ENCODE measurements at regions not wholly inside any gene's neighbourhood (a gene's known extent, or its start where the extent isn't known, plus 50 kb on each side); places are given as distances from the start of the nearest gene placed in this dataset.

DNA sequence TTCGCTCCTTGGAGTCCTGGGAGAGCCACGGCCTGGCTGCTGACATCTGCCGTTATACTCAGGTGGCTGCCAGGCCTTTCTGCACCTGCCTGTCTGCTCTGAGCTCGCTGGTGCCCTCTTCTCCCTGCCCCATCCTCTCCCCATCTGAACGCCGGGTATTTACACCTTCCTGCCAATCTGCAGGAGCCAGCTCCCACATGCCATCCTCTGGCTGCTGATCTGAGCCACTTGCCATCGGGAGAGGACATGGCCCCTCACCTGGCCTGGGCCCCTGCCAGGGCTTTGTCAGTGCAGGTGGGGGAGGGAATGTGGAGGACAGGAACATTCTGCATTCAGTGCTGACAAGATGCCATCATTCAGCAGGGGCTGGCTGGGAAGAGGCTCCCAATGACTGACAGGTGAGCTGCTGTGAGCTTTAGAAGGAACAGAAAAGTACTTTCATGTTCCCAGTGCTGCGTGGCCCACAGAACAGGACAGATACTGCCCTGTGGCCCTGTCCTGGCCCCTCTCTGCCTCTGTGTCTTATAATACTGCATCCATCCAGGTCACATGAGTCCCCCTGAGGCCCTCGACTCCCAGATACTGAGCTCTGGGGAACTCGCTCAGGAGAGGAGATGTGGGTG is 96.3 kb upstream of the ZNF469 start:
- H4K8ac ChIP-seq (replicated peaks; ENCODE audit: insufficient read length, low read depth, low read length): no peak overlapping the region
- no peak overlapping the region for H3K18ac ChIP-seq (ENCODE audit: insufficient read length, low read depth, low read length)
- H3K4me2 ChIP-seq (ENCODE audit: insufficient read depth, insufficient read length, low read length): no peak overlapping the region
- H3K4me1 ChIP-seq (ENCODE audit: insufficient read depth, low read length): no peaks in the 10 kb centered on the region
- H3K23me2 ChIP-seq (ENCODE audit: insufficient read length, low read depth, low read length, poor library complexity, severe bottlenecking): peaks cover 3% of the 10 kb centered on the region
- H3K9me3 Mint-ChIP-seq: peaks cover 27 to 40% of the 10 kb centered on the region in 2 experiments
- peaks cover 15% of the 10 kb centered on the region for H3K27me3 Mint-ChIP-seq (ENCODE audit: low read depth)
- no peak overlapping the region for H3K23ac ChIP-seq (ENCODE audit: insufficient read length, low read depth, low read length)
- no peak overlapping the region for H3K27ac ChIP-seq (ENCODE audit: insufficient read length, low read depth, low read length)
- no peak overlapping the region for H2BK20ac ChIP-seq (ENCODE audit: low read depth, low read length, poor library complexity, severe bottlenecking)
- TF ChIP-seq, protein P1, sequence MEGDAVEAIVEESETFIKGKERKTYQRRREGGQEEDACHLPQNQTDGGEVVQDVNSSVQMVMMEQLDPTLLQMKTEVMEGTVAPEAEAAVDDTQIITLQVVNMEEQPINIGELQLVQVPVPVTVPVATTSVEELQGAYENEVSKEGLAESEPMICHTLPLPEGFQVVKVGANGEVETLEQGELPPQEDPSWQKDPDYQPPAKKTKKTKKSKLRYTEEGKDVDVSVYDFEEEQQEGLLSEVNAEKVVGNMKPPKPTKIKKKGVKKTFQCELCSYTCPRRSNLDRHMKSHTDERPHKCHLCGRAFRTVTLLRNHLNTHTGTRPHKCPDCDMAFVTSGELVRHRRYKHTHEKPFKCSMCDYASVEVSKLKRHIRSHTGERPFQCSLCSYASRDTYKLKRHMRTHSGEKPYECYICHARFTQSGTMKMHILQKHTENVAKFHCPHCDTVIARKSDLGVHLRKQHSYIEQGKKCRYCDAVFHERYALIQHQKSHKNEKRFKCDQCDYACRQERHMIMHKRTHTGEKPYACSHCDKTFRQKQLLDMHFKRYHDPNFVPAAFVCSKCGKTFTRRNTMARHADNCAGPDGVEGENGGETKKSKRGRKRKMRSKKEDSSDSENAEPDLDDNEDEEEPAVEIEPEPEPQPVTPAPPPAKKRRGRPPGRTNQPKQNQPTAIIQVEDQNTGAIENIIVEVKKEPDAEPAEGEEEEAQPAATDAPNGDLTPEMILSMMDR (conservative IDR thresholded peaks at IDR 0.05): no peak
- no peak overlapping the region for H3K4ac ChIP-seq (ENCODE audit: low read depth, low read length)
- H4K5ac ChIP-seq (ENCODE audit: insufficient read length, low read depth, low read length): no peak overlapping the region
- H3K27ac Mint-ChIP-seq: no peak overlapping the region
- H3T11ph ChIP-seq (ENCODE audit: low read length): no peak overlapping the region
- H4K91ac ChIP-seq (ENCODE audit: insufficient read length, low read depth, low read length): no peak overlapping the region
- H2BK5ac ChIP-seq (ENCODE audit: insufficient read length, low read length): no peak overlapping the region
- H3K36me3 Mint-ChIP-seq (ENCODE audit: insufficient read depth in 1 of 3, low read depth in 3 of 3): peaks cover 2 to 15% (median 11%) of the 10 kb centered on the region in 3 experiments; a peak in 4 of 7 replicates
- H2BK120ac ChIP-seq (ENCODE audit: low read depth, low read length, poor library complexity, severe bottlenecking): no peak overlapping the region
- H2BK15ac ChIP-seq (ENCODE audit: low read depth, low read length): no peak overlapping the region
- H2BK12ac ChIP-seq (ENCODE audit: insufficient read length, low read depth, low read length): no peak overlapping the region
- no CpG with 5 or more reads among the region's 10 CpGs for WGBS (ENCODE audit: extremely low coverage, insufficient read length, low lambda C conversion rate)
- peaks cover 34% of the 10 kb centered on the region for H3K9me3 ChIP-seq (ENCODE audit: control insufficient read depth, low read depth, low read length)
- no peaks in the 10 kb centered on the region for H3K79me2 ChIP-seq (ENCODE audit: insufficient read depth, low read length)
- H3K79me1 ChIP-seq (ENCODE audit: insufficient read depth, low read depth, low read length, poor library complexity, severe bottlenecking): no peaks in the 10 kb centered on the region
- no peaks in the 10 kb centered on the region for H4K20me1 ChIP-seq (ENCODE audit: control insufficient read depth, insufficient read depth, insufficient read length)
- H2AFZ ChIP-seq (ENCODE audit: low read length): no peak overlapping the region
- no peak overlapping the region for H2AK5ac ChIP-seq (ENCODE audit: insufficient read length, low read length)
- no peak overlapping the region for H3K9ac ChIP-seq (ENCODE audit: extremely low read depth, insufficient read length, low read length)
- no peaks in the 10 kb centered on the region for H3K4me1 Mint-ChIP-seq
- H3K56ac ChIP-seq (ENCODE audit: insufficient read length, low read depth, low read length): no peak overlapping the region
- no peak for DNase-seq
- H3K27me3 ChIP-seq (ENCODE audit: insufficient read depth, low read length): no peaks in the 10 kb centered on the region
- H3K14ac ChIP-seq (ENCODE audit: insufficient read depth, low read length): no peak overlapping the region
- H3K4me3 Mint-ChIP-seq: no peak overlapping the region

All from H9 (cell line).